Type B pancreatic cell (in vitro differentiated cells): ENCODE measurements at regions not wholly inside any gene's neighbourhood (a gene's known extent, or its start where the extent isn't known, plus 50 kb on each side); places are given as distances from the start of the nearest gene placed in this dataset.

Experiments
- DNase-seq: peaks from one replicate; pipeline ENCODE4 v3.0.0; 2021; ENCODE audit warnings: mixed read lengths; ENCODE audit not compliant: unreplicated experiment; ENCODE audit errors: extremely low spot score
- H3K27ac Mint-ChIP-seq: 2 replicates; pipeline ENCODE4 v1.8.0; 2021; ENCODE audit warnings: mild to moderate bottlenecking, mixed read lengths
- H3K27me3 Mint-ChIP-seq: 2 replicates; pipeline ENCODE4 v1.8.0; 2021; ENCODE audit warnings: mixed read lengths
- H3K36me3 Mint-ChIP-seq: 2 replicates; pipeline ENCODE4 v1.8.0; 2021; ENCODE audit warnings: mixed read lengths
- H3K4me1 Mint-ChIP-seq: one replicate; pipeline ENCODE4 v1.8.0; 2021; ENCODE audit warnings: mixed read lengths; ENCODE audit not compliant: unreplicated experiment
- H3K4me3 Mint-ChIP-seq: 2 replicates; pipeline ENCODE4 v1.8.0; 2021; ENCODE audit warnings: mild to moderate bottlenecking, mixed read lengths
- H3K9me3 Mint-ChIP-seq: 2 replicates; pipeline ENCODE4 v1.8.0; 2021; ENCODE audit warnings: mixed read lengths
- TF ChIP-seq, protein P1 (sequence below): fragments of 200-600 bp; sonication (generic); conservative IDR thresholded peaks from 2 replicates; pipeline ENCODE4 v1.5.0; 2021; ENCODE audit warnings: antibody characterized with exemption, mild to moderate bottlenecking

DNA sequence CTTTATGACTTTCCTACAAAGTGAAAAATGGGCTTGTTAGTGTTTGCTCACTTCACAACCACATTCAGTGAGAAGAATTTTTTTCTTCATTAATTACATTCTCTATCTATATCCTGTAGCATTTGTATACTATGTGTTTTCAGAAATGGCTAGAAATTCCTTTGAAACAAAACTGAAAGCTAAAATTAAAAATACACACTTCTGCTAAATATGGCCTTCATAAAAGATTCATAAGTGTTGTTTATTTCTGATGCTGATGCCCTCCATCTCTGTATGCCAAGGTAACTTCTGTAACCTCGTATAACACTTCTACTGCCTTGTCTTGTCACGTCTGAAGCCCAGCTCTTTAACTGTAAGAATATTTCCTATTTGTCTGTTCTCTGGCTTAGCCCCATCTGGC is 59.8 kb downstream of the PMAIP1 start:
- TF ChIP-seq, protein P1, sequence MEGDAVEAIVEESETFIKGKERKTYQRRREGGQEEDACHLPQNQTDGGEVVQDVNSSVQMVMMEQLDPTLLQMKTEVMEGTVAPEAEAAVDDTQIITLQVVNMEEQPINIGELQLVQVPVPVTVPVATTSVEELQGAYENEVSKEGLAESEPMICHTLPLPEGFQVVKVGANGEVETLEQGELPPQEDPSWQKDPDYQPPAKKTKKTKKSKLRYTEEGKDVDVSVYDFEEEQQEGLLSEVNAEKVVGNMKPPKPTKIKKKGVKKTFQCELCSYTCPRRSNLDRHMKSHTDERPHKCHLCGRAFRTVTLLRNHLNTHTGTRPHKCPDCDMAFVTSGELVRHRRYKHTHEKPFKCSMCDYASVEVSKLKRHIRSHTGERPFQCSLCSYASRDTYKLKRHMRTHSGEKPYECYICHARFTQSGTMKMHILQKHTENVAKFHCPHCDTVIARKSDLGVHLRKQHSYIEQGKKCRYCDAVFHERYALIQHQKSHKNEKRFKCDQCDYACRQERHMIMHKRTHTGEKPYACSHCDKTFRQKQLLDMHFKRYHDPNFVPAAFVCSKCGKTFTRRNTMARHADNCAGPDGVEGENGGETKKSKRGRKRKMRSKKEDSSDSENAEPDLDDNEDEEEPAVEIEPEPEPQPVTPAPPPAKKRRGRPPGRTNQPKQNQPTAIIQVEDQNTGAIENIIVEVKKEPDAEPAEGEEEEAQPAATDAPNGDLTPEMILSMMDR = no peak
- no peak for DNase-seq
- peaks cover 10% of the 10 kb centered on the region for H3K9me3 Mint-ChIP-seq
- no peaks in the 10 kb centered on the region for H3K27me3 Mint-ChIP-seq
- H3K36me3 Mint-ChIP-seq = no peaks in the 10 kb centered on the region
- H3K27ac Mint-ChIP-seq = peak overlapping the region; percentile 27
- no peak overlapping the region for H3K4me3 Mint-ChIP-seq
- peaks cover 8% of the 10 kb centered on the region for H3K4me1 Mint-ChIP-seq

DNA sequence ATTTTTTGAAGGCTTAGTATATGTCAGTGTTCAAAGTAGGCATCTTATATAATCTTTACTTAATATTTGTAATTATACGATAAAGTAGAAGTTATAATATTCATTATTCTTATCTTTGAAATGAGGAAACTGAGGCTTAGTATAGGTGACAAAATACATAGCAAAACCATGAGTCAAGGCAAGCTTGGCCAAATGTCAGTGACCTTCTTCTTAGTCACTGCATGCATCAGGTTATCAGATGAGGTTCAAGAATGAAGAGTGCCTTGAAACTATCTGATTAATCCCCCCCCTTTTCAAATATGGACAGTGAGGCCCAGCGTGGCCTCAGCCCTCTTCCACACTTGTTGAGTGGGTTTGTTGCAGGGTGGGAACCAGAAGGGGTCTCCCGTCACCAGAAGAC is 59.3 kb downstream of the PMAIP1 start:
- no peak overlapping the region for H3K27ac Mint-ChIP-seq
- H3K4me3 Mint-ChIP-seq = no peak overlapping the region
- no peaks in the 10 kb centered on the region for H3K36me3 Mint-ChIP-seq
- TF ChIP-seq, protein P1 = no peak
- no peak for DNase-seq
- no peaks in the 10 kb centered on the region for H3K27me3 Mint-ChIP-seq
- peaks cover 10% of the 10 kb centered on the region for H3K9me3 Mint-ChIP-seq
- peaks cover 8% of the 10 kb centered on the region for H3K4me1 Mint-ChIP-seq

DNA sequence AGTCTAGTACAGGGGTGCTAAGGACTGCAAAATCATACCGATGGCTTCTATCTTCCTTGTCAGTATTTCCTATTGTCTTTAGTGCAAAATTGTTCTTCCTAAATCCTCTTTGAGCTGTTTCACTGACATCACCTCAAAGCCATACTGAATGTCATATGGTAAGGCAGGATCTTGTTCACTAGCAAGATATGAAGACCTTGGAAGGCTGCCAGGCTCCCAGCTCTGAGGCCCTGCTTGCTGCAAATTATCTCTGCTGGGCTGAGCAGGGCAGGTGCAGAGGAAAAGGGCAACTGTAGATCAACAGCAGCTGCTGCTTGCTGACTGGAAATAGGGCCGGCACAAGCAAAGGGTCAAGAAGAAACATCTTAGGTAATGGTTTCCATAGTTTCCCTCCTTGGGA is 58.2 kb downstream of the PMAIP1 start:
- peak overlapping the region; percentile 0 for H3K4me3 Mint-ChIP-seq
- H3K9me3 Mint-ChIP-seq = peaks cover 10% of the 10 kb centered on the region
- H3K4me1 Mint-ChIP-seq = peaks cover 8% of the 10 kb centered on the region
- peak overlapping the region; percentile 5 for H3K27ac Mint-ChIP-seq
- TF ChIP-seq, protein P1 = no peak
- no peaks in the 10 kb centered on the region for H3K27me3 Mint-ChIP-seq
- no peaks in the 10 kb centered on the region for H3K36me3 Mint-ChIP-seq
- no peak for DNase-seq

DNA sequence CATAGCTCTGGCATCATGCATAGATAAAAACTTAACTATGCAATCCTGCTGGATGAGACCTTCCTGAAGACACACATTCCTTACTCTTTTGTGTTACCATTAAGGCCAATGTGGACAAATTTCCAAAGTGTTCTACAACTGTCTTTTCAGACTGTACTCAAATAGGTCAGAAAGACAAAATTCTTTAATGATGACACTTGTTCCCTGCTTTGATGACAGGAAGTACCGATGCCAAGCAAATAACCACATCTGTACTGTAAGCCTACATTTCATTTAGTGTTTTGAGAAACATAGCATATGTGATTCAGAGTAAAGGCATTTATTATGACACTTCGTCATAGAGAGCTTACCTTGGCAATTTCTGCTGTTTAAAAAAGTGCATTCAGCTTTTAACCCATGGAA is 55.0 kb downstream of the PMAIP1 start:
- Mint-ChIP-seq H3K9me3 (no peaks in the 10 kb centered on the region), H3K36me3 (no peaks in the 10 kb centered on the region), H3K4me3 (no peak overlapping the region), H3K27me3 (no peaks in the 10 kb centered on the region), H3K27ac (no peak overlapping the region), H3K4me1 (peaks cover 8% of the 10 kb centered on the region)
- TF ChIP-seq, protein P1 = no peak
- DNase-seq = no peak

DNA sequence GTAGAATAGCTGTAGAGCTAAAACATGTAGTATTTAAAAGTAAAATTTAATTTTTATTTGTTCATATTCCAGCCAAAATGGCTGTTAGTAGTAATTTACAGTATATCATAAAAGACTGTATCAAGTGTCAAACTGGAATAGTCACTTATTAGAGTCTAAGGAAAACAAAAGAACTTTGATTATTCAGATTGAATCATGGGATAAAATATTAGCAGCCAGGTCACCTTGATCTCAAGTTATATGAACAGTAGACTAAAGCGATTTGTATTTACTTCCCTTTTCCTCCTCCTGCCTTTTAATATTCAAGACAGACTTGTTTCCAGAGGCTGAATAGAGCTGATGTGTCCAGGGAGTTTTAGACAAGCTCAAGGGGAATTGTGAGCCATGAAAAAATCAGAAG is 54.4 kb downstream of the PMAIP1 start:
- Mint-ChIP-seq H3K9me3 (no peaks in the 10 kb centered on the region), H3K4me3 (no peak overlapping the region), H3K4me1 (peaks cover 8% of the 10 kb centered on the region), H3K36me3 (no peaks in the 10 kb centered on the region), H3K27ac (no peak overlapping the region), H3K27me3 (no peaks in the 10 kb centered on the region)
- TF ChIP-seq, protein P1 = no peak
- no peak for DNase-seq
